ENCODE measurements at regions not wholly inside any gene's neighbourhood (a gene's known extent, or its start where the extent isn't known, plus 50 kb on each side); places are given as distances from the start of the nearest gene placed in this dataset.

DNA sequence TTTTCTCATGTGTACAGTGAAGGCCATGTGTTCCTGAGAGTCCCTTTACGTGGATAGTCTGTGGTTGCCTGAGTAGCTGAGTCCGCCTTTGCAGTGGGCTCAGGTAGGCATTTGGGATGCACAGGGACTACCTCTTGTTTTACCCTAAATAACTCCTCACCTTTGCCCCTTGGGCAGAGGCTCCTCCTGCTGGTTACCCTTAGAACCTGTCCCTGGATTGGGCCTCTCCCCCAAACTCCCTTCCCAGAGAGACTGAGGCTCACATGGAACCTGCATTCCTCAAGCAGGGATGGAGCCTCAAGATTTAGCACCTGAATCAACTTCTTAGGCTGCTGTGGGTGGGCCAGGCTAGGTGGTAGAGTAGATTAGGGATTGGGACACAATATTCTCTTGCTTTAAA, 111.7 kb downstream of the FOXD2 start:
- ChIA-PET CTCF (no interaction called here), POLR2A (no interaction called here)

DNA sequence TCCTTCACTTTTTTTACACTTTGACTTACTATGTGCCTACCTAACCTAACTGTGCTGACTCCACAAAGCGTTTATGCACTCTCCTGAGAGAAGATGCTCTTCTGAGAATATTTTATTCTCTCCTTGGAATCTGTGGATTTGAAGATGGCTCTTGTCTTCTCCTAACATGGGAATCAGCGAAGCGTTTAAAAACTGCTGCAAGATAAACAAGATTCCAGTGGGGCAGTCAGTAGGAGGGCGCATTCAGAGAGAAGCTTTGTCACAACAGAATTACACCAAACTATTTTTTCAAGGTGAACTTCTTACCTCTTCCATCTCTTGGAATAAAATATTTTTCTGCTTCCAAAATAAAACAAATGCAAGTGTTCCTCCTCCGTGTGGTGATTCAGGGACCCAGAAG, 113.1 kb downstream of the FOXD2 start:
- ChIA-PET POLR2A (no interaction called here), CTCF (no interaction called here)

DNA sequence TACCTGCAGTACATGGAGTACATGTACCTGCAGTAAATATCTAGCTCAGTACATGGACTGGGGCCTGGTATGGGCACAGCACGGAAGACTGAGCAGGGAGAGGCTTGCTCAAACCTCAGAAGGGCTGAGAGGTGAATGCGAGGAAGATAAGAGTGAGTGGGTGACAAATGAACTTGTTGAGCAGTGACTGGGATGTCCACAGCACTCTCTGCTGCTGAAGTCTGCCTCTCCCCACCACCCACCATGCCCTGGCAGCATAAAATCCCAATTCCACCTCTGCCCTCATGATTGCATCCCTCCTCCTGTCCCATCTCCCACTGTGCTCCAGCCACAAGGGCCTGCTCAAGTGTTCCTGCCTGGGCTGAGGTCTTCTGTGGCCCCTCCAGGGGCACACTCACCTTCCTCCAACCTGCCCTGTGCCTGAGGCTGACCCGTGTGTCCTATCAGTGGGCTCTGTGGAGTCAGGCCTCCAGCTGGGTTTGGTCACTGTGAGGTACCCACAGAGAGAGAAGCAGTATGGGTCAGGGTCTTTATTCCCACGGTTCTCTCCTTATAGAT, 114.2 kb downstream of the FOXD2 start:
- ChIA-PET CTCF (no interaction called here), POLR2A (no interaction called here)

GRCh38 chr1:47554082-47554481, 116.2 kb downstream of the FOXD2 start:
- ChIA-PET CTCF (no interaction called here), POLR2A (no interaction called here)

- POLR2A ChIA-PET, result no interaction called here
- CTCF ChIA-PET, result interaction anchor here (0.9 kb wide), 1 partner anchor 16 kb away, joined by 3 read pairs; no protein-coding TSS in a partner anchor
Observed at GRCh38 chr1:47554901-47555300, 117.1 kb downstream of the FOXD2 start.

DNA sequence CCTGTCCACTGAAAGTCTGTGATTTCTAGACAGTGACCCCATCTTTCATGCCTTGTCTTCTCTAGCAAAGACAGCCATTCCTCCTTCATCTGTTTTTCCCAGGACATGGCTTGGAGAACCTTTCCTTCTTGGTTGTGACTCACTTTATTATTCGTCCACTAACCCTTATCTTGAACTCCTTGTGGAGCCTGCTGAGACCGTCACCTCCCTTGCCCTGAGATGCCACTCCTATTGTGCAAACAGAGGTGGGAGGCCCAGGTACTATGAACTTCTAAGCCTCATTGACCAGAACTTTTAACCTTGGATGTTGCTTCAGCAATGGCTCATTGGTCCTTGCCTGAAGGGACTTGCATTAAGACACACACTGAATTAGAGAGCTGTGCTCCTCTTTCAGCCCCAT, 117.5 kb downstream of the FOXD2 start:
- ChIA-PET CTCF (interaction anchor here (0.9 kb wide), 1 partner anchor 17 kb away, joined by 3 read pairs; no protein-coding TSS in a partner anchor), POLR2A (no interaction called here)

DNA sequence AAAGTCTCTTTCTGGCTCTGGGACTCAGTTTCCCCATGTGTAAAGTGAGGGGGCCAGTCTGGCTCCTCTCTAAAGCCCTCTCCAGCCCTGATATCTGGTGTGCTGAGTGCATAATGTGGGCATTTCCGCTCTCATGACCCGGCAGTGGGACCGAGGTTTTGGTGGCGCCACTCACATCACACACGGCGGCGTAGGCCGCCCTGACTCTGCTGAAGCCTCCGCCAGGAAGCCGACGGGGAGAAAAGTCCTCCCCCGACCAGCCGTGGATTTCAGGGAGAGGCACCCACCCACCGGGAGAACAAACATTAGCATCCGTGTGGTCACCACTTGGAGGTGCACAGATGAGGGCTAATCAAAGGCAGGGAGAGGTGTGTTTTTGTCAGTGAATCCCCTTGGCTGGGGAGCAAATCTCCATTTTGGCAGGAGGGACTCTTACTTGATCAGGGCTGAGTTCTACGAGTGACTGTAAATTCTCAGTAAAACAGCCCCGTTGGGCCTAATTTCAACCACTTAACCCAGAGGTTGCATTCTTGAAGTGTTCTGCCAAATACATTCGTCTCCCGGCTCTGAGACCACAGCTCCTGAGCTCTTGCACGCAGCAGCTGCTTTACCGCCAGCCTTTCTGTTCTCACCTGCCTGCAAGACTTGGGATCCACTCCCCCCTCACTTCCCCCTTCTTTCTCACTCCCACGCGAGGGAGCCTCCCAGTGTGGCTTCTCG, 118.2 kb downstream of the FOXD2 start:
- ChIA-PET CTCF (no interaction called here), POLR2A (no interaction called here)

DNA sequence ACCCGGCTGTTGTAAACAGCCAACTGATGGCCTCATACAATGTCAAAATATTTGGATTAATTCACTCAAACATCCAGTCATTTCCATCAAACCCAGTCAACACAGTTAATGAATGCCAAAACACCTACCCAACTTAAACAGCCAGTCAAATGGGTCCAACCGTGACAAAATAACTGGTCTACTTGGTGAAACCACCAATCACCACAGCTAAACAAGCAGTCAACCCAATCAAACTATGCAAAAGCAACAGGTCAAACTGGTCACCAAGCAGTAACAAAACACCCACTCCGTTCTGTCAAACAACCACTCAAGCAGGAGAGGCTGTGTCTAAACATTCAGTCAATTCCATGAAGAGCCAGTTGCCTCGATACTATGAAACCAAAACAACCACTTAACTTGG, 119.2 kb downstream of the FOXD2 start:
- POLR2A ChIA-PET, result no interaction called here
- CTCF ChIA-PET, result no interaction called here

DNA sequence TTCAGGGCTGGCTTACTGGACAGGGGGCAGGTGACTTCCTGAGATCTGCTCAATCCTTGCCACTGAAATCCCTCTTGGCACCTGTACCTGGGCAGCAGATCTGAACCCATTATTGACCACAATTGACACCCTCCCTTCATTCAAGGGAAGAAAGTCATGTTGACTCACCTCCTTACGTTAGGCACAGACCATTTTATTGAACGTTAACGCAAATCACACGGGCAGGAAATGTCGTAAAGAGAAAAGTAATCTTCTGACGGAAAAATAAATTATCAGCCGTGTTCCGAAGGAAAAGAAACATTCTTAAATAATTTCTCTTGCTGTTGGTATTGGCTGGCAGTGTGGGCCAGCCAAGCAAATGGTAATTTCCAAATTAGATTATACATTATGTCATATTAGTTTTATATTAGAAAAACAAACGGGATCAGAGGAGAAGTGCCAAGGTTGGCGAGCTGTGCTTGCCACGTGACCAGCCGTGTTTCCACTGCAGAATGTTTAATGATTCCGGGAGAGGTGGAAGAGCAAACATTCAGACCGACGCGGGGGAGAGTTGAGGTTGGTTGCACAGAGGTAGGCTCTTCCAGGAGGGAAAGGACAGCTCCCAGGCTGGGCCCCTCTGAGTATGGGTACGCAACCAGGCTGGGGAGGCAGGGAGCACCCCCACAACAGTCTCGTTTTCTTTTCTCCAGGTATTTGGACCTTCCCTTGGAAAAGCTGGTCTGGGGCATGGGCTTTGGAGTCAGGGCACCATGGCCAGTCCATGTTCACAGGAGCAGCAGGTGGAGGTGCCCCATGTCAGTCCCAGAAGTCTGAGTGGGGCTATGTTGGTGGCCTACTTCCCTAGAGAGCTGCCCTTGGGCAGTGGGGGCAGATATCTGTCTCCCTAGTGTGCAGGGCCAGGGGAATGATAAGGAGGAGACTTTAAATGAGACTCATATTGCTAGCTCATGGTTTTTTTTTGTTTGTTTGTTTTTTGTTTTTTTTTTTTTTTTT, 121.1 kb downstream of the FOXD2 start:
- ChIA-PET POLR2A (no interaction called here), CTCF (no interaction called here)

- CTCF ChIA-PET, result no interaction called here
- POLR2A ChIA-PET, result no interaction called here
Observed at GRCh38 chr1:47559944-47560695, 122.3 kb downstream of the FOXD2 start.

DNA sequence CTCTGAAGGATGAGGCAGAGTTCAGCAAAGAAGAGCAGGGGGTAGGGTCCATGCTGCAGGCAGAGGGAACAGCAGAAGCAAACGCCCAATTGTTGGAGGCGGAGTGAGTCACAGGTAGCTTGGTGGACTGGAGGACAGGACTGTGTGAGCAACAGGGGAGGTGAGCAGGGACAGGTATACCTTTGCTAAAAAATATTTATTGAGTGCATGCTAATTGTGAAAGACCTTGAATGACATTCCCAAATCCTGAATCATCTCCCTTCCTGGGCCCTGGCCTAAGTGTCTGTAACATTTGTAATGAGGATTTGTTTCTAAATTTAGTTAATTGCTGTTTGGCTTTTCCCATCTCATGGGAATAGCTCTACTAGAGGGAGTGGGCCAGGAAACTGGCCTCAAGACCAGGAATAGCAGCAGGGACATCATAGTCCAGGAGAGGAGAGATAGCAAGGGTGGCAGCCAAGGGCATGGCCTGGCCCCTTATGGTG, 123.7 kb downstream of the FOXD2 start:
- POLR2A ChIA-PET, result no interaction called here
- CTCF ChIA-PET, result no interaction called here

- ChIA-PET CTCF (no interaction called here), POLR2A (no interaction called here)
Observed at GRCh38 chr1:47562147-47562546, 124.3 kb downstream of the FOXD2 start.

GRCh38 chr1:47562799-47563198, 125.0 kb downstream of the FOXD2 start:
- CTCF ChIA-PET, result no interaction called here

DNA sequence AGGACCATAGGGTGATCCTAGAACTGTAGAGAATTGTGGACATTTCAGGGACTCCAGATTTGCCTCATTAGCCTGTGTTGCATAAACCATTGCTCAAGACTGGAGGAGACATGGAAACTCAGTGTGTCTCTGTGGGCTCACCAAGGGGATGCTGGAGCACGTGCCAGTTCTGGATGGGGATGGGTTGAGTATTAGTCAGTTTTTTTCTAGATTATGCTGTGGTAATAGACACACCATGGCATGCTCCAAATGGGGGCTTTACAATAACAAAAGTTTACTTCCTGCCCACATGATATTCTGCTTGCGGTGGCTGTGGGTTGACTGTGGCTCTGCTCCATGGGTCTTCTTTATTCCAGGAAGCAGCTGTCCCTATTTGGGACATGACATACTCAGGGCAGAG, 125.4 kb downstream of the FOXD2 start:
- POLR2A ChIA-PET, result no interaction called here

More at GRCh38 chr1:47562799-47563198, 125.0 kb downstream of the FOXD2 start:
- POLR2A ChIA-PET, result no interaction called here

GRCh38 chr1:47564570-47564969, 126.7 kb downstream of the FOXD2 start:
- ChIA-PET CTCF (no interaction called here), POLR2A (no interaction called here)

More for the DNA sequence above, 125.4 kb downstream of the FOXD2 start:
- CTCF ChIA-PET, result no interaction called here

DNA sequence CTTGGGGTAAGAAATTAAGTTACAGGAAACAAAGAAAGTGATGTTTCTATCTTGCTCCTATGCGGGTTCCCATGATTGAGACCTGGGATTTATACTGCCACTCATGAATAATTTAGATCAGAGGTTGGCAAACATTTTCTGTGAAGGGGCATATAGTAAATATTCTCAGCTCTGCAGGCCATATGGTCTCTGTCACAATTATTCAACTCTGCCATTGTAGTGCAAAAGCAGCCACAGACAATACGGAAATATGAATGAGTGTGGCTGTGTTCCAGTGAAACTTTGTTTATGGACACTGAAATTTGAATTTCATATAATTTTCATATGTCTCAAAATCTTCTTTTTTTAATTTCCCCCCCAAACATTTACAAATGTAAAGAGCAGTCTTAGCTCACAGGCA, 127.2 kb downstream of the FOXD2 start:
- ChIA-PET POLR2A (no interaction called here), CTCF (no interaction called here)

- POLR2A ChIA-PET, result no interaction called here
- CTCF ChIA-PET, result no interaction called here
Observed at GRCh38 chr1:47565676-47566075, 127.8 kb downstream of the FOXD2 start.

DNA sequence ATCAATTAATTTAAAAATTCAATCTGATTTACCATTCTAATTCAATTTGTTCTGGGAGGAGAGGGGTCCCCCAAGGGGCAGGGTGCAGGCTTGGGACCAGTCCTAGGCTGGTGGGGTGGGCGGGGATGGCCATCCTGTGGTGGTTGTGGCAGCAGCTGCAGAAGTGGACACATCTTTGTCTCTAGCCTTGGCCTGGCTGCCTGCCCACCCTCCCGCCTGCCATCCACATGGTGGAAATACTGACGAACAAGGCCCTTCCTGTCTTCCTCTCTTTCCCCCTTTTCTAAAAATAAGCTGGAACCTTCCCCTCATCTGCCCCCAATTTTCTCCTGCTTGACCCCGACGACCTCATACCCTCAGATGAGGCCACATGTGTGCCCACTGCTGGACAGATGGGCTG, 130.9 kb downstream of the FOXD2 start:
- POLR2A ChIA-PET, result no interaction called here
- CTCF ChIA-PET, result no interaction called here

GRCh38 chr1:47569261-47569660, 131.4 kb downstream of the FOXD2 start:
- POLR2A ChIA-PET, result no interaction called here

More at GRCh38 chr1:47569261-47569660, 131.4 kb downstream of the FOXD2 start:
- CTCF ChIA-PET, result no interaction called here
